GM21528 (cell line): ENCODE measurements at regions not wholly inside any gene's neighbourhood (a gene's known extent, or its start where the extent isn't known, plus 50 kb on each side); places are given as distances from the start of the nearest gene placed in this dataset.

Source experiments
- ATAC-seq: cut with Tn5 transposase; IDR thresholded peaks from one replicate; pipeline ENCODE4 v1.9.1; 2021; ENCODE audit warnings: mild to moderate bottlenecking, moderate library complexity; ENCODE audit not compliant: unreplicated experiment, low FRiP score

DNA sequence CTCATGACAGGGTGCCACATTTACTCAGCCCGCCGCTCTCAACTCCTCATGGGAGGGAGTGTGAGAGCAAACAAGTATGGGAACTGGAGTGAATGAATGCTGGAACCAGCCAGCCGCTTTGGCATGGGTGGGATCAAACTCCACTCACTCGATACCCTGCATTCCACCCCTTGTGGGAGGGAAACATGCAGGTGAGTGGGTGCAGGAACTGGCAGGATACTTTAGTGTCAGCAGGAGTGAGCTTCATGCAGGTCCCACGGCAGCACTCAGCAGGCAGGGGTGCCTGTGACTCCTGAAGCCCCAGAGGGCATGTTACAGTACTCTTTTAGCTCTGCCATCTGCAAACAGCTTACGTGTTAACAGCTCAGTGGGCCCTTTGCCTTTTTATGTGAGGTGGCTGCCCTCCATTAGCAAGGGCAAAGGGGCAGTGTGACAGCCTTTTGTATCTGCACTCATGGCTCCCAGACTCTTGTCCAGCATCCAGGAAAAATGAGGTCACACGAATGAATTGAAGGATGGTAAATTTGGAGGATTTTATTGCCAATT, 433.2 kb upstream of the NMUR2 start:
- ATAC-seq, result no peak

DNA sequence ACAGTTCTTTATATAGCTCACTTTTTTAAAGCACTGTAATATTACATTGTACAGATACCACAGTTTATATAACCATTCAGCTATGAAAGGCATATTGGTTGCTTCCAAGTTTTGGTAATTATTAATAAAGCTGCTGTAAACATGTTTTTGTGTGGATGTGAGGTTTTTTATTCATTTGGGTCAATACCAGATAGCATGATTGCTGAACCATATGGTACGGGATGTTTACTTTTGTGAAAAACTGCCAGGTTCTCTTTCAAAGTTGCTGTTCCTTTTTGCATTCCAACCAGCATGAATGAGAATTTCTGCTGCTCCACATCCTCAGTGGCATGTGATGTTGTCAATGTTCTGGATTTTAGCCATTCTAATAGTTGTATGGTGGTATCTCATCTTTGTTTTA, 439.6 kb upstream of the NMUR2 start:
- no peak for ATAC-seq

DNA sequence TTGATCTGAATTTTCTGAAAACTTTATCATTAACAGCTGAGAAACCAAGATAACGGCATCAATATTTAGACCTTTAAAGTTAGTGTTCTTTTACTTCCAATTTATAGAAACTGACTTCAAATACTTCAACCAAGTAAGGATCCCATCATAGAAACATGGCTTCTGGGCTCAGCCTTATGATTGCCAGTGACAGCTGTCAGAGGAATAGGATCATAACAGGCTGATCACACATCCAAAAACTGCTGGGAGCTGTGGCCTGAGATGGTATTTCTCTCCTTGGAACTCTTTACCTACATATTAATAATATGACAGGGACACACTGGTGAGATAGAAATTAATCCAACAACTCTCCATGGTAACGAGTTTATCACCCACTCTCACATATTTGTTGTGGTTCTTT, 448.3 kb upstream of the NMUR2 start:
- no peak for ATAC-seq

GRCh38 chr5:152855441-152855840, 450.4 kb upstream of the NMUR2 start:
- ATAC-seq, result no peak

DNA sequence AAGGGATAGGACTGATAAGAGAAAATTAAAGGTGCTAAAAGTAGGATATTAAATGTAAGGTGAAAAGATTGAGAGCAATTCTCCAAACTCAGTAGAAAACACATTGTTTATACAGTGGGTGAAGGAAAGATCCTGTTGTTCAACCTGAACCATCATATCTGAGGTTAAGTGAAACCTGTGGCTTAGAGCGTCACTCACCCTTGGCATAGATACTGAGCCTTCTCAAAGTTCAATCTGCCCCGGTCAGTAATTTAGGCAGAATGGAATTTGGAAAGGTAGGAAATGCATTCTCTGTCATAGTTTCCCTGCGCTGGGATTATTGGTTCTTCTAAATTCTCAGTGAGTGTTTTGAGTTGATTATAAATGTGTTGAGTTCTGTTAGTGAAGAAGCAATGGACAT, 456.2 kb upstream of the NMUR2 start:
- no peak for ATAC-seq

DNA sequence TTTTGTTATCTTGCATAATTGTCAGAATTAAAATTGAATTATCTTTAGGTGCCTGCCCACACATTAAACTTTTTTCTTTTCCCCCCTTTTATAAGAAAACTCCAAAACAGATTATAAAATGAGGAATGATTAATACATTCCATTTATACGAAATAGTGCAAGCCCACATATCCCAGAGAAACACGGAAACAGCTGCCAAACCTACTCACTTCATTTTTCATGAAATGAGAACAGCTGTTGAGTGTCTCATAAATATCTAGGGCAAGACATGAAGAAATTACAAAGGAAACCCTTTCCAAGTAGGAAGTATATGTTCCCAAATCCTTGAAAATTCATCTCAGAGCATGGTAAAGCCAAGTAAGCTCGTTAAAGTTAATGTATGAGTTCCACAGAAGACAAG, 459.4 kb upstream of the NMUR2 start:
- ATAC-seq, result no peak

GRCh38 chr5:152864991-152865390, 459.9 kb upstream of the NMUR2 start:
- ATAC-seq, result no peak

DNA sequence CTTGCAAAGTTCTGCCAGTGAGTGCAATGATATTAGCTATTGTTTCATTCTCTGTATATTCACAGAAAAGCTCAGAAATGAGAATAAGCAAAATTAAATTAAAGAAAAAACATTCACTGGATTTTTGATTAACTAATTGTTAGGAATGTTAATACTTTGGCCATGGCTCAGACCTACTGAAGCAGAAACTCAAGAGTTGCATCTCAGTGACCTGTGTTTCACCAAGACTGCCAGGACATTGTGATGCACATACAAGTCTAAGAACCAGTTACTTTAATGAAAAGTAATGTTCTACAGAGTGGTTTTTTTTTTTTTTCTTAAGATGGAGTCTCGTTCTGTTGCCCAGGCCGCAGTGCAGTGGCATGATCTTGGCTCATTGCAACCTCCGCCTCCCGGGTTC, 464.9 kb upstream of the NMUR2 start:
- ATAC-seq, result no peak

GRCh38 chr5:152882621-152883020, 477.5 kb upstream of the NMUR2 start:
- ATAC-seq, result no peak

GRCh38 chr5:152883066-152883775, 478.1 kb upstream of the NMUR2 start:
- no peak for ATAC-seq

DNA sequence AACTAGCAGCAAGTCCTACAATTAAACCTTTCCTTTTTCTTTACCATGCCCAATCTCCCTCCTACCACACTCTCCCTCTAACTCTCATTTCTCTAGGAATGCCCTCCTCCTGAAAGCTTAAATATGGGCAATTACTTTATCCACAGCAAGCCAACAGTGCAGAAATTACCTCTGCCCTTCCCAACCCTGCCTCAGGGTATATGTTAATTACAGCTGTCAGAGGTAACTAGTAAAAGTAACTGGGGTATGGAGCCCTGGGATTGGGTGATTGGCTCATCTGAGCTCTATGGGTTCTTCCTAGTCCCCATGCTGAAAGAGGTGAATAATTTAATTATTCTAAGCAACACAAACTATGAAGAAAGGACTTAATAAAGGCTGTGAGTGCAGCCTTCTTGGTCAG, 478.9 kb upstream of the NMUR2 start:
- ATAC-seq, result no peak

DNA sequence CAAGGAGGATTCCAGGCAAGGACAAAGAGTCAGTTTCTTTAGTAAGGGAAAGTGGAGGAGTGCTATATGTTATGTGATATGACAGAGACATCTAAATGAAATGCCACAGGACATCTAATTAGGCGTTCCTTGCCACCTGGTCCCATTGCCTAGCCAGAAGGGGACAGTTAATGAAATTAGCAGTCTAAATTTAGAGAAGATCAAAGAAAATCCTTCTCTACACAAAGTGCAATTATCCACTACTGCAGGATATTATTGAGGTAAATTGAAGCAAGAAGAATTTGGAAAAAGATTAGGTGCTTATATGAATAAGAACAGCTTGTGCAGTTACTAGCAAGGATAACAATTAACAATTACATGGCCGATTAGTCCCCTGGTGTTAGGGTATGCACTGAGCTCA, 495.3 kb upstream of the NMUR2 start:
- ATAC-seq, result no peak

- ATAC-seq, result no peak
These were observed 496.7 kb upstream of the NMUR2 start for GRCh38 chr5:152901754-152902153.

GRCh38 chr5:152905286-152905685, 500.2 kb upstream of the NMUR2 start:
- no peak for ATAC-seq

- ATAC-seq, result no peak
These were observed 502.6 kb upstream of the NMUR2 start for GRCh38 chr5:152907488-152908245.

DNA sequence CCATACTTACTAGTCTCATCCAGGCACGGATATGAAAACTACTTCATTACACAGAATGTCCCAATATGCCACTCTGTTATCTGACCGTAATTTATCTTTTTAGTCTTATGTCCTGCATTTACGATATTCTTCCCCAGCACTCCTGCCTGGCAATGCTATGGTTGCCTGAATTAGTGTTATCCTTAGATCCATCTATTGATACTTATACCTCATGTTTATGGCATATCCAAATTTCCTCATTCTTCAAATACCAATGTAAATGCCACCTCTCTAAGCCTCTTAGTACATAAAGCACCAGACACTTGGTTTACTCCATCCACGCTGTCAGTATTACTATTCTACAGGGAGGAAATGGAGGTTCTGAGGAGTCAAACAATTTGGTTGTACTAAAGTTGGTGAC, 507.8 kb upstream of the NMUR2 start:
- no peak for ATAC-seq

DNA sequence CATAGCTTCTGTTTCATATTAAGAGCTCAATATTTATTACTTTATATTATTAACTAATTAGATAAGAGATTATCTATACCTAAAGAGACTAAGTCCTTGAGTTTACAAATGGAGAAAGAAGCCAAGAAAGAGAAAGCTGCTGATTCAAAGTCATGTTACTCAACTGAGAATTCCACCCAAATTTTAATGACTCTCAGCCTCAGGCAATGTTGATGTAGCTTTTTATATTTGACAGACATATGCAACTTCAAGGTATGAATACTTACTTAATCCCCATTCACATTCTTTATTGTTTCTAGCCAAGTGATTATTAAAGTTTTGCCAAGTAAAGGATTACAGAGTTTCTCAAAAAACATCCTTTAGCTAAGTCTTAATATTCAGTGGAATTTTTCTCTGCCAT, 527.5 kb upstream of the NMUR2 start:
- ATAC-seq, result no peak

DNA sequence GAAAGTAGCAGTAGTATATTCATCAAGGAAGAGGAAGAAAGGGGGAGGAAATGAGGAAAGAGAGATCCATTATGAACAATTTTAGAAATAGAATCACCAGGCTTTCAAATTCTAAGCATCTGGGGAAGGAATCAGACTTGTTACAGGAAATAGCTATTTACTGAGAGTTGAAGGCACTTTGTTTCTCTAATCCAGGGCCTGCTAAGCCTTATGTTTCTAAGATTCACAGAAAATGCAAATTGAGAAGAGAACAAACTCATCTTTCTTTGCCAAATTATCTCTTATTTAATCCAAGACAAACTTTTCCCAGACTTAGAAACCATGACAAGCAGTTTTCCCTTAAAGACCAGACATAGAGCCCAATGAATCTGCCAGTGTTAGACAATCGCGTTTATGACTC, 528.0 kb upstream of the NMUR2 start:
- no peak for ATAC-seq

DNA sequence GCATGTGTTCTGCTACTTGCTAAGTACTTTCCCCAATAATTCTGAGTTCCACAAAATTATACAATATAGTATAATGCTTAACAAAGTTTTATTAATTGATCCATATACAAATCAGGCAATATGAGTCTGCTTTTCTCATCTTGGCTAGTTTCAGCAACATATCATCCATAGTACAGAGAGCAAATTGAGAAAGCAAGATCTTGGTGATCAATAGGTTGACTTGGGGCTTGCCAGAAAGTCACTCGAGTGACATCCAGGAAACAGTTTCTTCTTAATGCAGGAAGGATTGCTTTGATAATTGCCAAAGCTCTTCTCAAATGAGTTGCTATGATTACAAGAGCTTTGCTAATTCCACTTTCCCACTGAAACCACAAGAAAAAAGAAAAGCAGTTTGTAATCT, 533.6 kb upstream of the NMUR2 start:
- ATAC-seq, result no peak

GRCh38 chr5:152942633-152943336, 537.7 kb upstream of the NMUR2 start:
- no peak for ATAC-seq

DNA sequence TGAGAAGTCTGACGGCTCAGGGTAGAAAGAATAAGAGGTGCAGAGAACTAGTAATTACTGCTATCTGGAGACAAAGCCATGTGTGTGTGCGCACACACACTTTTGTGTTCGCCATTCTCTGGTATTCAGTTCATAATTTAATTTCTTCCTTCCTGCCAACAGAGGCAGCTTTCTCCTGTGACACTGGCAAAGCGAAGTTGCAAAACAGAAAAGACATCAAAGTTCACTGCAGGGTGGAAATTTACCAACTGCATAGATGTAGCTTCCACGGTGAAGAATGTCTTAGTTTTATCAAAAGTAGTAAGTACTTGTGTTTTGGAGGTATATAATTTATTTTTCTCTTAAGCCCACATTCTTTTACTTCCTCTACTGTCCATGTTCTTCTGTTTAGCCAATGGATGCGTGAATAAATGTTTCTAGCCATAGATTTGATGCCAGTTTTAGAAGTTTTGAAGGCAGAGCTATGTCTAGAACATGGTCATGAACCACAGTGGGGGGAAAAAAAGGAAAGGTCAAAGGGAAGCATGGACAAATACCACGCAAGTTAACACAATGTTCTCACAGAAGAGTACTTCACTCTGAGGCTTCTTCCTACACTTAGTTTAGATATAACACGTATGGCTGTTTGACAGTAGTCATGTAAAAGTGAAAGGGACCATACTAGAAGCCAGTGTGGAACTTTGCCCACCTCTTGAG, 536.5 kb upstream of the GRIA1 start:
- no peak for ATAC-seq
